ENCODE measurements at regions not wholly inside any gene's neighbourhood (a gene's known extent, or its start where the extent isn't known, plus 50 kb on each side); places are given as distances from the start of the nearest gene placed in this dataset.

- TF ChIP-seq CTCF (IDR thresholded peaks at IDR 0.05), result no peak
- TF ChIP-seq POLR2A (IDR thresholded peaks at IDR 0.05), result no peak
Measured at GRCh38 chr2:235343156-235343774, 150.6 kb upstream of the AGAP1 start.

Data from testis (tissue), 2 donors.